Smooth muscle cell (in vitro differentiated cells): ENCODE measurements at regions not wholly inside any gene's neighbourhood (a gene's known extent, or its start where the extent isn't known, plus 50 kb on each side); places are given as distances from the start of the nearest gene placed in this dataset.
A peak's percentile ranks its signal among the peaks of the same experiment; 100 is the strongest.

Experiments used
- DNase-seq: peaks from one replicate; lab custom pipeline; 2025; ENCODE audit not compliant: unreplicated experiment; lab: John Stamatoyannopoulos, UW
- H2AFZ ChIP-seq: fragments of 200-600 bp; sonication (generic); 2 replicates; pipeline ENCODE4 v1.6.0; 2016; ENCODE audit warnings: antibody characterized with exemption, low read depth, mild to moderate bottlenecking
- H3F3A ChIP-seq: fragments of 200-600 bp; sonication (generic); 2 replicates; pipeline ENCODE4 v1.6.0; 2017; ENCODE audit warnings: antibody characterized with exemption, low read depth
- H3K27ac ChIP-seq: fragments of 200-600 bp; sonication (generic); 2 replicates; pipeline ENCODE4 v1.5.1; 2016; ENCODE audit warnings: low read depth, mild to moderate bottlenecking
- H3K27me3 ChIP-seq: fragments of 200-600 bp; sonication (generic); 2 replicates; pipeline ENCODE4 v1.6.1; 2016; ENCODE audit warnings: low read depth, mild to moderate bottlenecking
- H3K36me3 ChIP-seq: fragments of 200-600 bp; sonication (generic); 2 replicates; pipeline ENCODE4 v1.5.1; 2016; ENCODE audit warnings: low read depth
- H3K4me1 ChIP-seq: fragments of 200-600 bp; sonication (generic); 2 replicates; pipeline ENCODE4 v1.5.1; 2016; ENCODE audit warnings: low read depth
- H3K4me2 ChIP-seq: fragments of 200-600 bp; sonication (generic); 2 replicates; pipeline ENCODE4 v1.6.0; 2016; ENCODE audit warnings: mild to moderate bottlenecking
- H3K4me3 ChIP-seq: fragments of 200-600 bp; sonication (generic); 2 replicates; pipeline ENCODE4 v1.5.1; 2016; ENCODE audit warnings: mild to moderate bottlenecking
- H3K79me2 ChIP-seq: fragments of 200-600 bp; sonication (generic); 2 replicates; pipeline ENCODE4 v1.6.0; 2016; ENCODE audit warnings: low read depth, mild to moderate bottlenecking
- H3K9ac ChIP-seq: fragments of 200-600 bp; sonication (generic); 2 replicates; pipeline ENCODE4 v1.6.0; 2016; ENCODE audit warnings: low read depth
- H3K9me3 ChIP-seq: fragments of 200-600 bp; sonication (generic); replicated peaks from 2 replicates; pipeline ENCODE4 v1.5.1; 2016; ENCODE audit warnings: low read depth
- H4K20me1 ChIP-seq: fragments of 200-600 bp; sonication (generic); 2 replicates; pipeline ENCODE4 v1.6.0; 2016; ENCODE audit warnings: low read depth
- CTCF ChIP-seq: fragments of 200-600 bp; sonication (generic); IDR thresholded peaks from 2 replicates; pipeline ENCODE4 v1.5.1; 2017; ENCODE audit warnings: borderline replicate concordance, mild to moderate bottlenecking, antibody characterized with exemption; ENCODE audit not compliant: insufficient read depth, poor library complexity, severe bottlenecking
- WGBS: methylation state at CpG from one replicate; pipeline ENCODE4 v1.1.7; 2016; ENCODE audit warnings: low lambda C conversion rate; 5-methylcytosine and 5-hydroxymethylcytosine counted together

GRCh38 chr4:127219232-127219631 is 413.5 kb upstream of the INTU start:
- Histone ChIP-seq H3F3A (no peaks in the 10 kb centered on the region), H3K4me2 (no peak overlapping the region), H3K27ac (no peak overlapping the region), H4K20me1 (no peaks in the 10 kb centered on the region), H3K9ac (no peak overlapping the region), H3K27me3 (no peaks in the 10 kb centered on the region), H3K4me3 (no peak overlapping the region), H3K9me3 (no peaks in the 10 kb centered on the region), H3K36me3 (no peaks in the 10 kb centered on the region), H3K79me2 (no peaks in the 10 kb centered on the region), H2AFZ (no peak overlapping the region), H3K4me1 (no peaks in the 10 kb centered on the region)
- no peak for DNase-seq
- no peak for TF ChIP-seq CTCF

- no peak for TF ChIP-seq CTCF
- H4K20me1 ChIP-seq, result no peaks in the 10 kb centered on the region
- DNase-seq, result no peak
- H3K9me3 ChIP-seq, result no peaks in the 10 kb centered on the region
- no peaks in the 10 kb centered on the region for H3F3A ChIP-seq
- H3K27ac ChIP-seq, result no peak overlapping the region
- H2AFZ ChIP-seq, result no peak overlapping the region
- no peaks in the 10 kb centered on the region for H3K4me1 ChIP-seq
- no peak overlapping the region for H3K4me2 ChIP-seq
- WGBS, result 76% methylated on average over 5 of the region's 5 CpGs
- H3K36me3 ChIP-seq, result no peaks in the 10 kb centered on the region
- no peaks in the 10 kb centered on the region for H3K27me3 ChIP-seq
- H3K4me3 ChIP-seq, result no peak overlapping the region
- H3K79me2 ChIP-seq, result no peaks in the 10 kb centered on the region
- H3K9ac ChIP-seq, result no peak overlapping the region
Measured at GRCh38 chr4:127224556-127224955, 408.2 kb upstream of the INTU start.

GRCh38 chr4:127229855-127230608 is 402.7 kb upstream of the INTU start:
- DNase-seq, result no peak
- no peaks in the 10 kb centered on the region for H3K27me3 ChIP-seq
- H2AFZ ChIP-seq, result peak overlapping the region; percentile 12
- no peaks in the 10 kb centered on the region for H3F3A ChIP-seq
- H3K4me2 ChIP-seq, result no peak overlapping the region
- H3K9ac ChIP-seq, result no peak overlapping the region
- no peaks in the 10 kb centered on the region for H3K4me1 ChIP-seq
- H4K20me1 ChIP-seq, result no peaks in the 10 kb centered on the region
- H3K27ac ChIP-seq, result no peak overlapping the region
- H3K9me3 ChIP-seq, result no peaks in the 10 kb centered on the region
- 86% methylated on average over 3 of the region's 3 CpGs for WGBS
- H3K4me3 ChIP-seq, result no peak overlapping the region
- no peaks in the 10 kb centered on the region for H3K79me2 ChIP-seq
- TF ChIP-seq CTCF, result no peak
- H3K36me3 ChIP-seq, result no peaks in the 10 kb centered on the region

GRCh38 chr4:127236889-127237288 is 395.9 kb upstream of the INTU start:
- H3K9me3 ChIP-seq, result no peaks in the 10 kb centered on the region
- H3K27me3 ChIP-seq, result no peaks in the 10 kb centered on the region
- no peak for TF ChIP-seq CTCF
- no peak overlapping the region for H3K9ac ChIP-seq
- H3F3A ChIP-seq, result no peaks in the 10 kb centered on the region
- no peak overlapping the region for H3K4me3 ChIP-seq
- H3K27ac ChIP-seq, result no peak overlapping the region
- no peaks in the 10 kb centered on the region for H3K36me3 ChIP-seq
- H4K20me1 ChIP-seq, result no peaks in the 10 kb centered on the region
- H3K4me1 ChIP-seq, result no peaks in the 10 kb centered on the region
- WGBS, result 88% methylated on average over 2 of the region's 2 CpGs
- no peak overlapping the region for H3K4me2 ChIP-seq
- DNase-seq, result no peak
- H3K79me2 ChIP-seq, result no peaks in the 10 kb centered on the region
- H2AFZ ChIP-seq, result no peak overlapping the region
